ENCODE measurements at regions not wholly inside any gene's neighbourhood (a gene's known extent, or its start where the extent isn't known, plus 50 kb on each side); places are given as distances from the start of the nearest gene placed in this dataset.

- Histone ChIP-seq H3K27me3 (ENCODE audit: insufficient read depth, insufficient read length) (no peaks in the 10 kb centered on the region), H3K9me3 (ENCODE audit: insufficient read depth, low read length) (no peaks in the 10 kb centered on the region; the same call in 1 of the 2 replicates), H3K4me3 (ENCODE audit: insufficient read length, low read depth) (no peak overlapping the region), H3K9ac (ENCODE audit: insufficient read length, low read depth) (no peak overlapping the region), H3K4me1 (ENCODE audit: insufficient read depth, insufficient read length) (no peaks in the 10 kb centered on the region), H3K36me3 (ENCODE audit: insufficient read depth, insufficient read length, low read length) (no peaks in the 10 kb centered on the region)
- DNase-seq (ENCODE audit: low read depth, low spot score), result no peak
- TF ChIP-seq SUZ12 (IDR thresholded peaks at IDR 0.05; ENCODE audit: extremely low read depth, insufficient read depth, insufficient read length) (no peak), ZNF274 (IDR thresholded peaks at IDR 0.05; ENCODE audit: low read depth, low read length) (no peak), YY1 (IDR thresholded peaks at IDR 0.05; ENCODE audit: insufficient read depth, insufficient read length) (no peak)
These were observed 254.4 kb upstream of the CCL2 start for GRCh38 chr17:34000639-34001038.

GRCh38 chr17:34001246-34001645 is 253.8 kb upstream of the CCL2 start:
- no peak overlapping the region for H3K4me3 ChIP-seq (ENCODE audit: insufficient read length, low read depth)
- H3K27me3 ChIP-seq (ENCODE audit: insufficient read depth, insufficient read length), result no peaks in the 10 kb centered on the region
- TF ChIP-seq YY1 (IDR thresholded peaks at IDR 0.05; ENCODE audit: insufficient read depth, insufficient read length) (no peak), SUZ12 (IDR thresholded peaks at IDR 0.05; ENCODE audit: extremely low read depth, insufficient read depth, insufficient read length) (no peak), ZNF274 (IDR thresholded peaks at IDR 0.05; ENCODE audit: low read depth, low read length) (no peak)
- H3K9me3 ChIP-seq (ENCODE audit: insufficient read depth, low read length), result no peaks in the 10 kb centered on the region; the same call in 1 of the 2 replicates
- H3K9ac ChIP-seq (ENCODE audit: insufficient read length, low read depth), result no peak overlapping the region
- no peaks in the 10 kb centered on the region for H3K4me1 ChIP-seq (ENCODE audit: insufficient read depth, insufficient read length)
- no peak for DNase-seq (ENCODE audit: low read depth, low spot score)
- no peaks in the 10 kb centered on the region for H3K36me3 ChIP-seq (ENCODE audit: insufficient read depth, insufficient read length, low read length)

- H3K4me1 ChIP-seq (ENCODE audit: insufficient read depth, insufficient read length), result no peaks in the 10 kb centered on the region
- no peak for TF ChIP-seq ZNF274 (IDR thresholded peaks at IDR 0.05; ENCODE audit: low read depth, low read length)
- no peak for TF ChIP-seq SUZ12 (IDR thresholded peaks at IDR 0.05; ENCODE audit: extremely low read depth, insufficient read depth, insufficient read length)
- TF ChIP-seq YY1 (IDR thresholded peaks at IDR 0.05; ENCODE audit: insufficient read depth, insufficient read length), result no peak
- no peaks in the 10 kb centered on the region for H3K36me3 ChIP-seq (ENCODE audit: insufficient read depth, insufficient read length, low read length)
- DNase-seq (ENCODE audit: low read depth, low spot score), result no peak
- no peaks in the 10 kb centered on the region for H3K27me3 ChIP-seq (ENCODE audit: insufficient read depth, insufficient read length)
- no peak overlapping the region for H3K4me3 ChIP-seq (ENCODE audit: insufficient read length, low read depth)
- no peak overlapping the region for H3K9ac ChIP-seq (ENCODE audit: insufficient read length, low read depth)
- H3K9me3 ChIP-seq (ENCODE audit: insufficient read depth, low read length), result no peaks in the 10 kb centered on the region
These were observed 249.0 kb upstream of the CCL2 start for GRCh38 chr17:34006126-34006525.

- DNase-seq (ENCODE audit: low read depth, low spot score), result no peak
- H3K9me3 ChIP-seq (ENCODE audit: insufficient read depth, low read length), result no peaks in the 10 kb centered on the region
- no peaks in the 10 kb centered on the region for H3K4me1 ChIP-seq (ENCODE audit: insufficient read depth, insufficient read length)
- H3K9ac ChIP-seq (ENCODE audit: insufficient read length, low read depth), result no peak overlapping the region
- no peak overlapping the region for H3K4me3 ChIP-seq (ENCODE audit: insufficient read length, low read depth)
- TF ChIP-seq SUZ12 (IDR thresholded peaks at IDR 0.05; ENCODE audit: extremely low read depth, insufficient read depth, insufficient read length) (no peak), YY1 (IDR thresholded peaks at IDR 0.05; ENCODE audit: insufficient read depth, insufficient read length) (no peak), ZNF274 (IDR thresholded peaks at IDR 0.05; ENCODE audit: low read depth, low read length) (no peak)
- H3K36me3 ChIP-seq (ENCODE audit: insufficient read depth, insufficient read length, low read length), result no peaks in the 10 kb centered on the region
- no peaks in the 10 kb centered on the region for H3K27me3 ChIP-seq (ENCODE audit: insufficient read depth, insufficient read length)
These were observed 247.0 kb upstream of the CCL2 start for GRCh38 chr17:34008125-34008524.

- TF ChIP-seq YY1 (IDR thresholded peaks at IDR 0.05; ENCODE audit: insufficient read depth, insufficient read length) (no peak), SUZ12 (IDR thresholded peaks at IDR 0.05; ENCODE audit: extremely low read depth, insufficient read depth, insufficient read length) (no peak), ZNF274 (IDR thresholded peaks at IDR 0.05; ENCODE audit: low read depth, low read length) (no peak)
These were observed 245.2 kb upstream of the CCL2 start for GRCh38 chr17:34009912-34010311.

GRCh38 chr17:34010534-34010933 is 244.6 kb upstream of the CCL2 start:
- no peak for DNase-seq (ENCODE audit: low read depth, low spot score)
- TF ChIP-seq ZNF274 (IDR thresholded peaks at IDR 0.05; ENCODE audit: low read depth, low read length) (no peak), YY1 (IDR thresholded peaks at IDR 0.05; ENCODE audit: insufficient read depth, insufficient read length) (no peak), SUZ12 (IDR thresholded peaks at IDR 0.05; ENCODE audit: extremely low read depth, insufficient read depth, insufficient read length) (no peak)
- Histone ChIP-seq H3K4me3 (ENCODE audit: insufficient read length, low read depth) (no peak overlapping the region), H3K9me3 (ENCODE audit: insufficient read depth, low read length) (no peaks in the 10 kb centered on the region), H3K27me3 (ENCODE audit: insufficient read depth, insufficient read length) (no peaks in the 10 kb centered on the region), H3K4me1 (ENCODE audit: insufficient read depth, insufficient read length) (no peaks in the 10 kb centered on the region), H3K9ac (ENCODE audit: insufficient read length, low read depth) (no peak overlapping the region), H3K36me3 (ENCODE audit: insufficient read depth, insufficient read length, low read length) (no peaks in the 10 kb centered on the region)

More at GRCh38 chr17:34009912-34010311, 245.2 kb upstream of the CCL2 start:
- DNase-seq (ENCODE audit: low read depth, low spot score), result no peak
- Histone ChIP-seq H3K9me3 (ENCODE audit: insufficient read depth, low read length) (no peaks in the 10 kb centered on the region), H3K9ac (ENCODE audit: insufficient read length, low read depth) (no peak overlapping the region), H3K4me1 (ENCODE audit: insufficient read depth, insufficient read length) (no peaks in the 10 kb centered on the region), H3K27me3 (ENCODE audit: insufficient read depth, insufficient read length) (no peaks in the 10 kb centered on the region), H3K36me3 (ENCODE audit: insufficient read depth, insufficient read length, low read length) (no peaks in the 10 kb centered on the region), H3K4me3 (ENCODE audit: insufficient read length, low read depth) (no peak overlapping the region)

- H3K27me3 ChIP-seq (ENCODE audit: insufficient read depth, insufficient read length), result no peaks in the 10 kb centered on the region
- H3K4me1 ChIP-seq (ENCODE audit: insufficient read depth, insufficient read length), result no peaks in the 10 kb centered on the region
- no peaks in the 10 kb centered on the region for H3K36me3 ChIP-seq (ENCODE audit: insufficient read depth, insufficient read length, low read length)
- H3K9me3 ChIP-seq (ENCODE audit: insufficient read depth, low read length), result no peaks in the 10 kb centered on the region
- DNase-seq (ENCODE audit: low read depth, low spot score), result no peak
- H3K4me3 ChIP-seq (ENCODE audit: insufficient read length, low read depth), result no peak overlapping the region
- no peak overlapping the region for H3K9ac ChIP-seq (ENCODE audit: insufficient read length, low read depth)
- no peak for TF ChIP-seq ZNF274 (IDR thresholded peaks at IDR 0.05; ENCODE audit: low read depth, low read length)
These were observed 243.5 kb upstream of the CCL2 start for GRCh38 chr17:34011599-34011998.
